ENCODE measurements at regions not wholly inside any gene's neighbourhood (a gene's known extent, or its start where the extent isn't known, plus 50 kb on each side); places are given as distances from the start of the nearest gene placed in this dataset.
A peak's percentile ranks its signal among the peaks of the same experiment; 100 is the strongest.
"Not testable (repeated sequence)": the region's sequence is repeated elsewhere in the genome, so short reads cannot be mapped to it uniquely, and the experiment has no call there.

- TF ChIP-seq CTCF (IDR thresholded peaks at IDR 0.05) = no peak
- DNase-seq (ENCODE audit: low spot score) = no peak
- ATAC-seq (ENCODE audit: low FRiP score) = no peak
Measured at GRCh38 chrX:54615109-54615508, 85.1 kb downstream of the GNL3L start.

- TF ChIP-seq CTCF (IDR thresholded peaks at IDR 0.05) = no peak
- no peak for ATAC-seq (ENCODE audit: low FRiP score)
- no peak for DNase-seq (ENCODE audit: low spot score)
Measured at GRCh38 chrX:54633641-54634040, 103.6 kb downstream of the GNL3L start.

GRCh38 chrX:54639018-54639345 lies 109.0 kb downstream of the GNL3L start:
- ATAC-seq (ENCODE audit: low FRiP score) = no peak
- no peak for DNase-seq (ENCODE audit: low spot score)
- TF ChIP-seq CTCF (IDR thresholded peaks at IDR 0.05) = no peak

- ATAC-seq (ENCODE audit: low FRiP score) (peak; percentile 99), DNase-seq (ENCODE audit: low spot score) (peak; percentile 75)
- peak in 1 of 3 donors; percentile 23 for TF ChIP-seq CTCF (IDR thresholded peaks at IDR 0.05)
Measured at GRCh38 chrX:54639346-54640102, 109.5 kb downstream of the GNL3L start.

- ATAC-seq (ENCODE audit: low FRiP score) = no peak
- DNase-seq (ENCODE audit: low spot score) = no peak
- no peak for TF ChIP-seq CTCF (IDR thresholded peaks at IDR 0.05)
Measured at GRCh38 chrX:54640103-54640690, 110.2 kb downstream of the GNL3L start.

- TF ChIP-seq CTCF (IDR thresholded peaks at IDR 0.05) = no peak
- DNase-seq (ENCODE audit: low spot score) (no peak), ATAC-seq (ENCODE audit: low FRiP score) (no peak)
Measured at GRCh38 chrX:54640736-54641135, 110.7 kb downstream of the GNL3L start.

GRCh38 chrX:54641530-54641929 lies 111.5 kb downstream of the GNL3L start:
- TF ChIP-seq CTCF (IDR thresholded peaks at IDR 0.05) = no peak
- no peak for ATAC-seq (ENCODE audit: low FRiP score)
- no peak for DNase-seq (ENCODE audit: low spot score)

- not testable (repeated sequence) for ATAC-seq (ENCODE audit: low FRiP score); DNase-seq (ENCODE audit: low spot score)
Measured at GRCh38 chrX:54647607-54648006, 117.6 kb downstream of the GNL3L start.
